ENCODE measurements at regions not wholly inside any gene's neighbourhood (a gene's known extent, or its start where the extent isn't known, plus 50 kb on each side); places are given as distances from the start of the nearest gene placed in this dataset.
"Not testable (repeated sequence)": the region's sequence is repeated elsewhere in the genome, so short reads cannot be mapped to it uniquely, and the experiment has no call there.

GRCh38 chr10:35950701-35951100, 308.6 kb upstream of the FZD8 start:
- DNase-seq: no peak

DNA sequence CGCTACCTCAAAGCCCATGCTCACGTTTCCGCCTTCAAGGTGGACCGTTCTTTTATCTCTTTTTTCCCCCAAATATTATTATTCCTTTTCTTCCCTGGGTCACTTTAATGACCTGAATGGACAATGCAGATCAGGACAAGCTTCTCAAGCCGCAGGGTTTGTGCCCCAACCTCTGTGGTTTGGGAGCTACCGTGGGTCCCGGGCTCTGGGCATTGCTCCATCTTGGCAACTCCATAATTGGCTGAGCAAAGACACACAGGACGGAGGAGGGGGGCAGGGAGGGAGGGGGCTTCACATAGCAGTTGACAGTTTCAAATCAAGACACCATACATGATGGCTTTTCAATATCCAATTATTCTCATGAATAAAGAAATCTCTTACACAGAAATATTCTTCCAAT, 308.1 kb upstream of the FZD8 start:
- no peak for DNase-seq

- no peak for DNase-seq
These were observed 307.7 kb upstream of the FZD8 start for GRCh38 chr10:35949811-35950211.

- DNase-seq: no peak
These were observed 304.5 kb upstream of the FZD8 start for GRCh38 chr10:35946556-35946955.

- no peak for DNase-seq
These were observed 300.0 kb upstream of the FZD8 start for GRCh38 chr10:35942057-35942456.

GRCh38 chr10:35940141-35941041, 298.3 kb upstream of the FZD8 start:
- DNase-seq: peak; percentile 2

DNA sequence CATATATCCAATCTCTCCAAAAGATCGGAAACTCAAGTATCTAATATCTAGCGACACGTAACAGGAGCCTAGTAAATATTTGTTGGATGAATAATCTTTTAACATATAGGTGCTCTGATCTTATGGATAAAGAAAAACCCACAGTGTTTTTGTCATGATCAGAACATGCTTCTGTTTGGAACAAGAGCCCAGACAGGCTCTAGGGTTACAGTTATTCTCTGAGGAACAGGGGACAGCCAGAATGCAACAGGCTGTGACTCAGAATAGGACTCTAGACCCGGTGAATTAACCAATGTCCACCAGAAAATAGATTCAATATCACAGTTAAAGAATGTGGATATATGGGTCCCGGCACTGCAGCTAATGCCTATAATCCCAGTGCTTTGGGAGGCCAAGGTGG, 296.1 kb upstream of the FZD8 start:
- DNase-seq: no peak

- no peak for DNase-seq
These were observed 295.4 kb upstream of the FZD8 start for GRCh38 chr10:35937546-35937945.

- DNase-seq: no peak
These were observed 292.5 kb upstream of the FZD8 start for GRCh38 chr10:35934642-35934995.

DNA sequence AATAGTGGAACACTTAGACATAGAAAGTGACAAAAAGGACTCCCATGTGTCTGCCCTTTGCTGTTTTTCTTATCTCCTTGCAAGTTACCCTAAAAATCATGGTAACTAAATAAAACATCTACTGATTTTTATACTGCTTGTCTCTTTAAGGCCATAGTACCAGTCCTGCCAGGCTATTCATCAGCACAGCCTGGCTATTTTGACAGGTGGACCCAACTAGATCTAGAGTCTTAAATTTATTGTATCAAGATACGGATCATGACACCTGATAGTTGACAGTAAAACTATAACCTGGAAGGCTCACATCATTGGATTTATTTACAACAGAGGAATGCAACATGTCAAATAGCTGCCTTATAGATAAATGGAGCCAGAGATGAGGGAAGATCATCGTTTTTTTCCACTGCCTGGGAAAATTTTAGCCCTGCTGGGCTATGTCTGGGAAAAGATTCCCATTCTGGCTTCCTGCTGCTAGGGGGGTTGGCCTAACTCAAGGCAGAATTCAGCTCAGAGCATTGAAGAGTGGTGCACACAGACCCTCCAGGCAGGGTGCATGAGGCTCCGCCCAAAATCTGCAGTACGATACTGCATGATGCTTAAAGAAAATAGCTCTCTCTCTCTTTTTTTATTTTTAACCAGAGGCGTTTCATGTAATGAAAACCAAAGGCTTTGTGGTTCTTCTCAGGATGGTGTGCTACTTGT, 292.0 kb upstream of the FZD8 start:
- DNase-seq: peak; percentile 44

DNA sequence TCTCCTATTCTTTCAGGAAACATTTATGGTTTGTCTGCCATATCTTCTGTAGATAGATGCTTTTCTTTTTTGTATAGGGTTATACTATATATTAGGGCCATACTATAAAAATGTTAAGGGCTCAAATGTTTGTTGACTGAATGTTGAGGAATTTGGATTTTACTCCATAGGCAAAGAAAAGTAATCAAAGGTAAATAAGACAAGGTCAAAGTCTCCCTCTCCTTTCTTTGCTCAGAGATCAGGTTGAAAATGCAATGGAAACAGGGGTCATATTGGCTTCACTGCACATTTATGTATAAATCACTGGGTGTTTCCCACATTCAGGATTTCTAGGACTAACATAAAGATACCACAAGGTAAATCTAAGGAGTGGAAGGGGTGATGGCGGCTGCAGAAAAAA, 291.4 kb upstream of the FZD8 start:
- no peak for DNase-seq

DNA sequence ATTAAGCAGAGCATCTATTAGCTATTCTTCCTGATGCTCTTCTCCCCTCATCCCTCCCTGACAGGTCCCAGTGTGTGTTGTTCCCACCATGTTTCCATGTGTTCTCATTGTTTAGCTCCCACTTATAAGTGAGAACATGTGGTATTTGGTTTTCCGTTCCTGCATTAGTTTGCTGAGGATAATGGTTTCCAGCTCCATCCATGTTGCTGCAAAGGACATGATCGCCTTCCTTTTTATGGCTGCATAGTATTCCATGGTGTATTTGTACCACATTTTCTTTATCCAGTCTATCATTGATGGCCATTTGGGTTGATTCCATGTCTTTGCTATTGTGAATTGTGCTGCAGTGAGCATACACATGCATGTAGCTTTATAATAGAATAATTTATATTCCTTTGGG, 287.9 kb upstream of the FZD8 start:
- DNase-seq: not testable (repeated sequence)

GRCh38 chr10:35928748-35929147, 286.7 kb upstream of the FZD8 start:
- no peak for DNase-seq

GRCh38 chr10:35927990-35928488, 285.9 kb upstream of the FZD8 start:
- no peak for DNase-seq

DNA sequence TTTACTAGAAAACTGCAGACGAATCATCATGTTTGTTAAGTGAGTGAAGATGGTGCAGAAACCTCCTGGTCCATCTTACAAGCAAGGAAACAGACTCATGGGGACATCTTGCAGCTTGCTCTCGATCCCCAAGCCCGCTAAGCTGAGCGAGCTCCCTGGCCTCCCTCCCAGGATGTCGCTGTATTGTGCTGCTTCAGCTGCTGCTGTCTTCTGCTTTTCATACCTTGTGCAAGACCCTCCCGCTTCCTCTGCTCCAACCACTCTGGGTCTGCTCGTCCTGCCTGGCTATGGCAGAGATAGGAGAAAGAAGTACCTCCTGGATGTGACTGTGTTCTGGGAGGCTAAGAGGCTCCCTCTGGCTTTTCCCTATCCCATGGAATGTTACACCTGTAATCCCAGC, 285.2 kb upstream of the FZD8 start:
- no peak for DNase-seq

GRCh38 chr10:35926846-35927245, 284.8 kb upstream of the FZD8 start:
- no peak for DNase-seq

DNA sequence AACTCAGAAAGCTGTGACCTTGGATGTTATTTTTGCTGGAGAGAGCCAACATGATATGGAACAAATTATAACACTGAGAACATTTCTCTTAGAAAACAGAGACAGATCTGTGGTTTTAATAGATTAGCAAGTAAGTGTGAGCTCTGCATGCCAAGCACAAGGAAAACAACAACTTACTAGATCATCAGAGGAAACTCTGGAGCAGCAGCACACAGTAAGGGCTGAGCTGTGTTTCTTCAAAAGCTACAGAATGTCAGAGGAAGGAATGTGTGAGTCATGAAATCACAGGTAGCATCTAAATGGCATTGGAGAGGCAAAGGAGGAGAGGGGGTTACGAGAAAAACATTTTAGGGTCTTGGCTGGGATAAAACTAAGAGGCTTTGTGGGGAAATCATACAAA, 283.4 kb upstream of the FZD8 start:
- DNase-seq: no peak

GRCh38 chr10:35924759-35925158, 282.7 kb upstream of the FZD8 start:
- no peak for DNase-seq

- no peak for DNase-seq
These were observed 280.9 kb upstream of the FZD8 start for GRCh38 chr10:35922876-35923600.

GRCh38 chr10:35921866-35922350, 279.8 kb upstream of the FZD8 start:
- DNase-seq: no peak

- no peak for DNase-seq
These were observed 274.7 kb upstream of the FZD8 start for GRCh38 chr10:35916791-35917190.

DNA sequence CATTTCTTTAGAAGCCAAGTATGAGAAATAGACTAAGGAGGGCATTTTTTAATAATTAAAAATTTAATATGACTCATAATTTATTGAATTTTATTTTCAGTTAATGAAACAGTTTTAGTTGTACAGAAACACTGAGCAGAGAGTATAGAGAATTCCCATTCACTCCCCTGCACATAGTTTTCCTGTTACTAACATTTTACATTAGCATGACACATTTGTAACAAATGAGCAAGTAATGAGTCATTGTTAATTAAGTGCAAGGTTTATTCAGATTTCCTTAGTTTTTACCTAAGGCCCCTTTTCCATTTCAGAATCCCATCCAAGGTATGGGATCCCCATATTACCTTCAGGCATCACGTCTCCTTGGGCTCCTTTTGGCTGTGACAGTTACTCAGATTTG, 271.5 kb upstream of the FZD8 start:
- DNase-seq: no peak
